Uterus (tissue), 3 donors: ENCODE measurements at regions not wholly inside any gene's neighbourhood (a gene's known extent, or its start where the extent isn't known, plus 50 kb on each side); places are given as distances from the start of the nearest gene placed in this dataset.

ENCODE experiments used
- DNase-seq, 2 donors: peaks; one replicate each; pipeline ENCODE4 v3.0.0-alpha.2; 2019 to 2020
- H3K27ac ChIP-seq, 2 donors: fragments of 200-600 bp; sonication (generic); 1 replicate in 1 of 2; 2 replicates in 1 of 2; pipeline ENCODE4 v1.5.1; 2016 to 2018
- H3K27me3 ChIP-seq, 2 donors: fragments of 200-600 bp; sonication (generic); one replicate each; pipeline ENCODE4 v1.5.1; 2018 to 2019; ENCODE audit warnings: control low read depth in 1 of 2
- H3K36me3 ChIP-seq, 2 donors: fragments of 200-600 bp; sonication (generic); one replicate each; pipeline ENCODE4 v1.5.1; 2019; ENCODE audit warnings: control low read depth in 1 of 2
- H3K4me1 ChIP-seq, 2 donors: fragments of 200-600 bp; sonication (generic); one replicate each; pipeline ENCODE4 v1.5.1; 2018 to 2019; ENCODE audit warnings: control low read depth in 1 of 2
- H3K4me3 ChIP-seq, 2 donors: fragments of 200-600 bp; sonication (generic); 1 replicate in 1 of 2; 2 replicates in 1 of 2; pipeline ENCODE4 v1.5.1; 2018 to 2019; ENCODE audit warnings: mild to moderate bottlenecking in 1 of 2
- H3K9me3 ChIP-seq, 2 donors: fragments of 200-600 bp; sonication (generic); one replicate each; pipeline ENCODE4 v1.5.1; 2019; ENCODE audit warnings: control low read depth in 1 of 2
- CTCF ChIP-seq, 4 experiments: fragments of 200-600 bp in 2 of 4; fragments of 450-650 bp in 2 of 4; sonication (generic) in 2 of 4; IDR thresholded peaks; one replicate each; pipeline ENCODE4 v1.5.1; 2016 to 2019; ENCODE audit warnings: antibody characterized with exemption in 4 of 4, mild to moderate bottlenecking in 2 of 4, moderate library complexity in 1 of 4
- POLR2A ChIP-seq, 2 donors: fragments of 450-650 bp; IDR thresholded peaks; one replicate each; pipeline ENCODE4 v1.6.1; 2016; ENCODE audit warnings: antibody characterized with exemption in 2 of 2, mild to moderate bottlenecking in 1 of 2, moderate library complexity in 1 of 2
- intact Hi-C: fragments of 100-400 bp; cut with DNase I; formaldehyde crosslinking; loops from one replicate; pipeline ENCODE4 v1.15.1; 2023; ENCODE audit warnings: low total_unique reads
- donor health status: DM: yes; HTN: yes; CAD: no.

- intact Hi-C loops, result no loop called here
- Histone ChIP-seq H3K27ac (no peak overlapping the region), H3K9me3 (no peaks in the 10 kb centered on the region), H3K27me3 (no peaks in the 10 kb centered on the region), H3K36me3 (no peaks in the 10 kb centered on the region), H3K4me1 (no peaks in the 10 kb centered on the region), H3K4me3 (no peak overlapping the region)
- TF ChIP-seq CTCF (IDR thresholded peaks at IDR 0.05) (no peak), POLR2A (IDR thresholded peaks at IDR 0.05) (no peak)
- no peak for DNase-seq
Measured at GRCh38 chr6:80547827-80548226, 441.4 kb downstream of the BCKDHB start.

GRCh38 chr6:80544976-80545722 is 438.7 kb downstream of the BCKDHB start:
- intact Hi-C loops, result loop anchor here (5.0 kb wide), 1 partner anchor 698 kb away; no protein-coding TSS in a partner anchor
- no peak overlapping the region for H3K27ac ChIP-seq
- H3K4me3 ChIP-seq, result no peak overlapping the region
- DNase-seq, result no peak
- no peaks in the 10 kb centered on the region for H3K4me1 ChIP-seq
- H3K27me3 ChIP-seq, result no peaks in the 10 kb centered on the region
- TF ChIP-seq POLR2A (IDR thresholded peaks at IDR 0.05) (no peak), CTCF (IDR thresholded peaks at IDR 0.05) (no peak)
- H3K36me3 ChIP-seq, result no peaks in the 10 kb centered on the region
- H3K9me3 ChIP-seq, result no peaks in the 10 kb centered on the region

- TF ChIP-seq POLR2A (IDR thresholded peaks at IDR 0.05) (no peak), CTCF (IDR thresholded peaks at IDR 0.05) (no peak)
- H3K4me3 ChIP-seq, result no peak overlapping the region
- intact Hi-C loops, result loop anchor here (5.0 kb wide), 1 partner anchor 697 kb away; no protein-coding TSS in a partner anchor
- no peak overlapping the region for H3K27ac ChIP-seq
- H3K27me3 ChIP-seq, result no peaks in the 10 kb centered on the region
- no peaks in the 10 kb centered on the region for H3K36me3 ChIP-seq
- no peak for DNase-seq
- no peaks in the 10 kb centered on the region for H3K9me3 ChIP-seq
- H3K4me1 ChIP-seq, result no peaks in the 10 kb centered on the region
Measured at GRCh38 chr6:80544555-80544954, 438.1 kb downstream of the BCKDHB start.

- no peak for DNase-seq
- Histone ChIP-seq H3K9me3 (no peaks in the 10 kb centered on the region), H3K36me3 (no peaks in the 10 kb centered on the region), H3K27ac (no peak overlapping the region), H3K4me3 (no peak overlapping the region), H3K27me3 (no peaks in the 10 kb centered on the region), H3K4me1 (no peaks in the 10 kb centered on the region)
- intact Hi-C loops, result loop anchor here (5.0 kb wide), 1 partner anchor 696 kb away; no protein-coding TSS in a partner anchor
- TF ChIP-seq CTCF (IDR thresholded peaks at IDR 0.05) (no peak), POLR2A (IDR thresholded peaks at IDR 0.05) (no peak)
Measured at GRCh38 chr6:80543598-80544222, 437.2 kb downstream of the BCKDHB start.

GRCh38 chr6:80543151-80543550 is 436.7 kb downstream of the BCKDHB start:
- intact Hi-C loops, result loop anchor here (5.0 kb wide), 1 partner anchor 696 kb away; no protein-coding TSS in a partner anchor
- Histone ChIP-seq H3K36me3 (no peaks in the 10 kb centered on the region), H3K4me3 (no peak overlapping the region), H3K27me3 (no peaks in the 10 kb centered on the region), H3K9me3 (no peaks in the 10 kb centered on the region), H3K27ac (no peak overlapping the region), H3K4me1 (no peaks in the 10 kb centered on the region)
- TF ChIP-seq POLR2A (IDR thresholded peaks at IDR 0.05), result no peak
- no peak for TF ChIP-seq CTCF (IDR thresholded peaks at IDR 0.05)
- no peak for DNase-seq
